GM19239 (cell line): ENCODE measurements at regions not wholly inside any gene's neighbourhood (a gene's known extent, or its start where the extent isn't known, plus 50 kb on each side); places are given as distances from the start of the nearest gene placed in this dataset.

Experiments
- DNase-seq: peaks from one replicate; pipeline ENCODE4 v3.0.0; 2011; ENCODE audit warnings: low spot score; ENCODE audit not compliant: insufficient read length
- FAIRE-seq: peaks from 2 replicates; lab custom pipeline; 2011; peaks lifted over from hg19 to GRCh38; lab: Jason Lieb, UNC

- DNase-seq (no peak), FAIRE-seq (no peak)
These were observed 78.0 kb upstream of the CTLA4 start for GRCh38 chr2:203789618-203790017.

GRCh38 chr2:203790134-203790852, 77.3 kb upstream of the CTLA4 start:
- FAIRE-seq, result no peak
- no peak for DNase-seq

DNA sequence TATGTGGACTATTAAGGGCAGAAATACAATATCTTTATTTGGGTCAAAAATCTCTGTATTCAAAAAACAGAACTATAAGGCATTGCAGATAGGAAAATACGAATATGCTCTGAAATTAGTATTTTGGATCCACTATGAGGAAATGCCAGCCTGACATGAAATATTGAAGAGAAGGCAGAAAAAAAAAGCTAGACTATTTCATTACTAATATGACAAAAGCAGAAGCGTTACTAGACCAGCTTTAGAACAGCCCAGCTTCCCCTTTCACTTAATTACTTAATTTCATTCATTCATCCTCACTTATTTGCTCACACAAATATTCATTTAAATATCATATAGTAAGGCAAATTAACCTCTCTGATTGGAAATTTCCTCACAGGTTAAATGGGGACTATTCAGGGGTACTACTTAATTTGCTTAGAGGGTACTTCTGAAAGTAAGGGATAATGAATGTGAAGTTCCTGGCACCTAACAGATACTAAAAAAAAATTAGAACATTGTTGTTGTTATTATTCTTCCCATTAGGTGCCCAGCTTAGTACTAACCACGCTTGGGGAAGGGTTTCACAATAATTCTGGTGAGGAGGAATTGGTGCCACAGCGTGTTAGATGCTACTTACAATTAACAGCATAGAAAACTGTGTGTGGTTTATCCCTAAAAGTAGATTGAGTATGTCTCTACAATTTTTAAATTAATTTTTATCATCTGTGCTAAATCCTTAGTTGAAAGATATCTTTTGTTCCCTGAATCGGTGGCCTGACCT, 71.1 kb upstream of the CTLA4 start:
- FAIRE-seq, result no peak
- no peak for DNase-seq

- peak; percentile 37 for FAIRE-seq
- DNase-seq, result no peak
These were observed 70.3 kb upstream of the CTLA4 start for GRCh38 chr2:203797276-203797675.

DNA sequence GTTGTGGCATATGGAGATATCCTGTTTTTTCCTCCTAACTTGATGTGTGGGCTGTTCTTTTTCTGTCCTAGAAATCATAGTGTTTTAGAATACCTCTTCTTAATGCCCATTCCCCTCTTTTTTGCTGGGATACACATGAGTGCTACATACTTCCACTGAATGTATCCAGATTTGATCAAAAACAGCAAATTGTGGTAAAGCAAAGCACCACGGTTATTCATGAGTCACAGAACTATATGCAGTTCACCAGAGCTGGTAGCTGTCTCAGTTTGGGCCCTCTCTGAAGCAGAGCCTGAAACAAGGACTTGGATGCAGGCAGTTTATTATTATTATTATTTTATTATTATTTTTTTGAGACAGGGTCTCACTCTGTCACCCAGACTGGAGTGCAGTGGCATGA, 69.9 kb upstream of the CTLA4 start:
- FAIRE-seq (no peak), DNase-seq (no peak)

- DNase-seq (no peak), FAIRE-seq (peak; percentile 66)
These were observed 69.1 kb upstream of the CTLA4 start for GRCh38 chr2:203798296-203799087.

- peak; percentile 98 for FAIRE-seq
- peak; percentile 26 for DNase-seq
These were observed 67.7 kb upstream of the CTLA4 start for GRCh38 chr2:203799908-203800307.

DNA sequence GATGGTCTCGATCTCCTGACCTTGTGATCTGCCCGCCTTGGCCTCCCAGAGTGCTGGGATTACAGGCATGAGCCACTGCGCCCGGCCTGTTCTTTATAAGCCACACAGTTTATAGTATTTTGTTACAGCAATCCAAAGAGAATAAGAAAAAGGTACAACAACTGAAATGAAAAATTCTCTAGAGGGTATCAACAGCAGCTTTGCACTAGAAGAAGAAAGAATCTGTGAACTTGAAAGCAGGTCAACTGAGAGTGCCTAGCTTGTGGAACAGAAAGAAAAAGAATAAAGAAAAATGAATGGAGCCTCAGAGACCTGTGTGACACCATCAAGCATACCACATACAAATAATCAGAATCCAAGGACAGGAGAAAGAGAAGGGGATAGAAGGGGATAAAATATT, 66.8 kb upstream of the CTLA4 start:
- no peak for FAIRE-seq
- DNase-seq, result no peak

- FAIRE-seq, result no peak
- no peak for DNase-seq
These were observed 65.1 kb upstream of the CTLA4 start for GRCh38 chr2:203802342-203803052.

DNA sequence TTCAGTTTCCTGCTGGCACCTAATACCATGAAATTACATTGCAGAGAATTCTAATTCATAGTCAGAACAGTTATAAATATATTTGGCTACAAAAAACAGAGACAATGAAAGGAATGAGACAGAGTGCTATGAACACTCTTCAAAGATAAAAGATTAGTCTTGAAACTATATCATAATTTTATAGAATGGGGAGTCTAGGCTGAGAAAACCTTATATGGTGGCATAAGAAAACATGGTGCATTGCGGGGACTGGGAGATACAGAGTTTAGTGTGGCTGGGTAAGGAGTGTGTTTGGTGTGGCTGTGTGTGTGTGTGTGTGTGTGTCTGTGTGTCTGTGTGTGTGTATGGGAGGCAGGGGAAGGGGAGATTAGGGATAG, 64.5 kb upstream of the CTLA4 start:
- DNase-seq (no peak), FAIRE-seq (no peak)

GRCh38 chr2:203804070-203804469, 63.5 kb upstream of the CTLA4 start:
- DNase-seq, result no peak
- FAIRE-seq, result no peak

DNA sequence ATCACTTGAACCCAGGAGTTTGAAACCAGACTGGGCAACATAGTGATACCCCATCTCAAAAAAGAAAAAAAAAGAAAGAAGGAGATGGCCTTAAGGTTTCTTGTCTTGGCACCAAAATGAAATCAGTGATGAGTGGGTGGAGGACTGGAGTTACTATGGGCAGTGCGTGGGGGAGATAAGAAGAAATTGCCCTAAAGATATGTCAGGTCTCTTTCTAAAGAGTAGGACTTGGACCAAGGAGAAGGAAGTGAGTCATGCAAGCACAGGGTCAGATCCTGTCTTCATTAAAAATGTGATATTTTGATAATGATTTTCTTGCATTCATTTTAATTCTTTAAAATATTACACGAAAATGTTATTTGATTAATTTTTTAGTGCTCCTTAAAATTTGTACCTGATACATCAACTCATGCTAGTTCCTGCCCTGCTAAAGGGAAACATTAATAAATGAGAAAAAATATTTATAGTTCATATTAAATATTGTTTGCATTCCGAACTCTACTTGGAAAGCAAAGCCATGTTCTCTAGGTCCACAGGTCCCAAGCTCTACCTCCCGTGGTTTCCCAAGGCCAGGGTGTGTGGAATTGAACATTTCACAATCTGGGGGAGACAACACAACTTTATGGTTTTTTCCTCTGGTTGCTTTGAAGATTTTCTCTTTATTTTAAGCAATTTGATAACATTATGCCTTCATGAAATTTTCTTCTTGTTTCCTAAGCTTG, 62.6 kb upstream of the CTLA4 start:
- FAIRE-seq, result no peak

GRCh38 chr2:203805486-203805838, 62.1 kb upstream of the CTLA4 start:
- DNase-seq, result no peak
- FAIRE-seq, result no peak

More for the DNA sequence above, 62.6 kb upstream of the CTLA4 start:
- DNase-seq, result no peak

DNA sequence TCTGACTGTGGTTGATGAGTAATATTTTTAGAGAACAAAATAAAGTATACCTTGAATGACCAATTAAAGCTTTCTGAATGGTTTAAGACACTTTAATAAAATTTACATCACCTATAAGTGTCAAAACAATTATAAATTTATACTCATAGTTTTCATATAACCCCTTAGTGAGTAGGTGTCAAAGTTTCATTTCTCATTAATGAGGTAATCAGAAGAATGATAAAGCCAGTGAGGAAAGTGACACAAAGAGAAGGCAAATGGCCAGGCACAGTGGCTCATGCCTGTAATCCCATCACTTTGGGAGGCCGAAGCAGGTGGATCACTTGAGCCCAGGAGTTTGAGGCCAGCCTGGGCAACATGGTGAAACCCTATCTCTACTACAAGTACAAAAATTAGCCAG, 60.8 kb upstream of the CTLA4 start:
- no peak for FAIRE-seq
- no peak for DNase-seq

DNA sequence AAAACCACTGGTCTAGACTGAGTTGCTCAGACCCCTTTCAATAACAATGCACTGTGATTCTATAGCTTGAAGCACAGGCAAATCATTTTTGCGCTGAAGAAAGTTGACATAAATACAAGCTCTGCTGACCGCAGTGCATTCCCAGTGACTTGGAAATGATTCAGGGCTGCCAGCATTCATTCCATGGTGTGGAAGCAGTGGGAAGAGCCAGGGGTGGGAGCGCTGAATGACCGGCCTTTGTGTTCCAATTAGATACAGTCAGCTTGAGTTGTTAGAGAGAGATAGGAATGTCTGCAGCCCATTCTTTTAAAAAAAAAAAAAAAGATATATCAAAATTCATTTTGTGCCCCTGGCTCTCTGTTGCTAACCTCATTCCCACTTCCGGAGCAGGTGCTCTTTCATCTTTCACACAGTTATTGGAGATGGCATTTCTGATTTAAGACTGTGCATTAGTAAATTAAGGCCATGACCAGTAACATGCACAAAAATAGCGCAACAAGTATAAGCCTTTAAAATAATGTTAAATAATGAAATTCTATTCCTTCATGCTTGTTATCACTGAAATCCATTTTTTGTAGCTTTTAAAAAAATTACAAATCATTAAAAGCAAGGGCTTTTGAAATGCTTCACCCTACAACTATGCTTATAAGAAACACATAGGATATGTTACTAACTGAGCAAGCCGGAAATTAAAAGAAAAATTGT, 59.4 kb upstream of the CTLA4 start:
- no peak for DNase-seq

GRCh38 chr2:203809084-203809521, 58.5 kb upstream of the CTLA4 start:
- DNase-seq, result no peak
- FAIRE-seq, result no peak

More for the DNA sequence above, 59.4 kb upstream of the CTLA4 start:
- FAIRE-seq, result no peak

DNA sequence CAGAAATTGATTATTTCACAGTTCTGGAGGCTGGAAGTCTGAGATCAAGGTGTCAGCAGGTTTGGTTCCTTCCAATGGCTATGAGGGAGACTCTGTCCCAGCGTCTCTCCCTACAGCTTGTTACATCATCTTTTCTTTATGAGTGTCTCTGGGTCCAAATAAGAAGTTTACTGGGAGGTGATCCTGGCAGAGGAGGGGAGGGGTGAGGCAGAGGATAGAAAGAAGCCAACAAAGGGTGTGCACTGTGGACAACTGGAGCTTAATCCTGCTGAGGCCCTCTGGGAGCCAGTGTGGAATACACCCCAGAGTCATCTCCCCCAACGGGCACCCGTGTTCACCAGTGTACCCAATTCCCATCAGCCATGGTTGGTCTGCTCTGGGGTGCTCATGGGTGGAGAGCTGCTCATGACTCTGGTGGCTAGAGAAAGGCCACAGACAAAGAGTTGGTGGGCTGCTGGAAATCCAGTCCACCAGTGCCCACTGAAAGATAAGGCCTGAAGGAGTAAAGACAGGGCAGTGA, 57.5 kb upstream of the CTLA4 start:
- FAIRE-seq, result no peak

GRCh38 chr2:203811491-203812221, 55.9 kb upstream of the CTLA4 start:
- FAIRE-seq (no peak), DNase-seq (no peak)

More for the DNA sequence above, 57.5 kb upstream of the CTLA4 start:
- no peak for DNase-seq
